PC-9 (cell line): ENCODE measurements at regions not wholly inside any gene's neighbourhood (a gene's known extent, or its start where the extent isn't known, plus 50 kb on each side); places are given as distances from the start of the nearest gene placed in this dataset.
A peak's percentile ranks its signal among the peaks of the same experiment; 100 is the strongest.
"Not testable (repeated sequence)": the region's sequence is repeated elsewhere in the genome, so short reads cannot be mapped to it uniquely, and the experiment has no call there.

Source experiments
- BruUV-seq: library from RNA; stranded (reverse); fragments of 400-500 nt; replicated peaks from 2 replicates; lab custom pipeline; 2021; lab: Mats Ljungman, UMichigan
- CTCF ChIA-PET: fragments of 300-600 bp; sonication (Branson Sonifier 250); formaldehyde crosslinking; loops from one replicate; lab custom pipeline; 2022; ENCODE audit warnings: antibody characterized with exemption; lab: Charles Lee
- POLR2A ChIA-PET: fragments of 300-600 bp; sonication (Branson Sonifier 250); formaldehyde crosslinking; loops from one replicate; lab custom pipeline; 2022; ENCODE audit warnings: antibody characterized with exemption; ENCODE audit not compliant: unreplicated experiment; lab: Charles Lee
- DNase-seq, 2 experiments: peaks; one replicate each; pipeline versions ENCODE4 v3.0.0 to v3.0.0-alpha.2; 2015 to 2022; ENCODE audit warnings: mixed read lengths in 1 of 2
- H2AFZ ChIP-seq: fragments of 200-600 bp; sonication (generic); 2 replicates; pipeline ENCODE4 v1.8.1; 2017; ENCODE audit warnings: antibody characterized with exemption
- H3F3A ChIP-seq: fragments of 200-600 bp; sonication (generic); 2 replicates; pipeline ENCODE4 v1.8.1; 2017; ENCODE audit warnings: antibody characterized with exemption, mild to moderate bottlenecking, low read depth; ENCODE audit not compliant: insufficient read depth
- H3K27ac ChIP-seq: fragments of 200-600 bp; sonication (generic); 2 replicates; pipeline ENCODE4 v1.6.1; 2016; ENCODE audit warnings: mixed run types
- H3K27me3 ChIP-seq: fragments of 200-600 bp; sonication (generic); 2 replicates; pipeline ENCODE4 v1.6.1; 2016; ENCODE audit warnings: low read depth, mixed run types; ENCODE audit not compliant: insufficient read depth
- H3K36me3 ChIP-seq: fragments of 200-600 bp; sonication (generic); 2 replicates; pipeline ENCODE4 v1.6.1; 2016; ENCODE audit warnings: low read depth, mixed run types
- H3K4me1 ChIP-seq: fragments of 200-600 bp; sonication (generic); replicated peaks from 2 replicates; pipeline ENCODE4 v1.6.1; 2016; ENCODE audit warnings: mixed run types; ENCODE audit not compliant: insufficient read depth
- H3K4me2 ChIP-seq: fragments of 200-600 bp; sonication (generic); 2 replicates; pipeline ENCODE4 v1.6.1; 2017; ENCODE audit warnings: mixed run types
- H3K4me3 ChIP-seq: fragments of 200-600 bp; sonication (generic); 2 replicates; pipeline ENCODE4 v1.6.1; 2016; ENCODE audit warnings: mixed run types
- H3K79me2 ChIP-seq: fragments of 200-600 bp; sonication (generic); 2 replicates; pipeline ENCODE4 v1.6.1; 2017; ENCODE audit warnings: low read depth, mixed run types
- H3K9me2 ChIP-seq: fragments of 200-600 bp; sonication (generic); 2 replicates; pipeline ENCODE4 v1.8.1; 2017; ENCODE audit warnings: mild to moderate bottlenecking; ENCODE audit not compliant: insufficient read depth
- H3K9me3 ChIP-seq: fragments of 200-600 bp; sonication (generic); 2 replicates; pipeline ENCODE4 v1.8.1; 2016; ENCODE audit warnings: low read depth; ENCODE audit not compliant: insufficient read depth
- H4K20me1 ChIP-seq: fragments of 200-600 bp; sonication (generic); 2 replicates; pipeline ENCODE4 v1.8.1; 2017; ENCODE audit not compliant: insufficient read depth
- CTCF ChIP-seq: fragments of 200-600 bp; sonication (generic); conservative IDR thresholded peaks from 2 replicates; pipeline ENCODE4 v1.6.1; 2017; ENCODE audit warnings: mixed run types, antibody characterized with exemption, mild to moderate bottlenecking, moderate library complexity
- EZH2 ChIP-seq: fragments of 200-600 bp; sonication (generic); IDR thresholded peaks from 2 replicates; pipeline ENCODE4 v1.8.0; 2017; ENCODE audit warnings: antibody characterized with exemption, low read depth
- intact Hi-C: fragments of 100-400 bp; cut with micrococcal nuclease; formaldehyde crosslinking; loops from one replicate; pipeline ENCODE4 v1.10.0; 2022; ENCODE audit not compliant: unreplicated experiment

GRCh38 chr2:228426502-228427216 is 245.2 kb upstream of the SPHKAP start:
- Histone ChIP-seq H3K27me3 (no peaks in the 10 kb centered on the region), H3K27ac (peak overlapping the region; percentile 73), H3K4me2 (peak overlapping the region; percentile 72), H2AFZ (peak overlapping the region; percentile 74), H3K36me3 (no peaks in the 10 kb centered on the region), H3K4me1 (peaks cover 7% of the 10 kb centered on the region; the same call in 1 of the 2 replicates), H3K9me2 (no peaks in the 10 kb centered on the region), H3F3A (no peaks in the 10 kb centered on the region), H3K9me3 (peaks cover 10% of the 10 kb centered on the region), H3K79me2 (no peaks in the 10 kb centered on the region), H3K4me3 (peak overlapping the region; percentile 51; the same call in 1 of the 2 replicates), H4K20me1 (no peaks in the 10 kb centered on the region)
- intact Hi-C loops, result no loop called here
- no TSS peak for BruUV-seq
- DNase-seq, result no peak
- CTCF ChIA-PET, result no interaction called here
- POLR2A ChIA-PET, result no interaction called here
- TF ChIP-seq CTCF (no peak), EZH2 (no peak)

- H4K20me1 ChIP-seq, H3F3A ChIP-seq, intact Hi-C loops, H3K4me1 ChIP-seq, H3K9me2 ChIP-seq, H3K27me3 ChIP-seq, POLR2A ChIA-PET, H3K79me2 ChIP-seq, BruUV-seq, H3K36me3 ChIP-seq: not testable (repeated sequence)
- CTCF ChIA-PET, result interaction anchor here (0.5 kb wide), 1 partner anchor 1734 kb away, joined by 4 read pairs; no protein-coding TSS in a partner anchor
- H2AFZ ChIP-seq, result peak overlapping the region; percentile 74
- H3K27ac ChIP-seq, result peak overlapping the region; percentile 73
- peaks cover 10% of the 10 kb centered on the region for H3K9me3 ChIP-seq
- H3K4me3 ChIP-seq, result peak overlapping the region; percentile 51; the same call in 1 of the 2 replicates
- DNase-seq, result peak; percentile 35 to 85
- H3K4me2 ChIP-seq, result peak overlapping the region; percentile 72
These were observed 244.0 kb upstream of the SPHKAP start for GRCh38 chr2:228425411-228426060.

GRCh38 chr2:228417956-228418355 is 236.5 kb upstream of the SPHKAP start:
- Histone ChIP-seq H3K9me2 (no peaks in the 10 kb centered on the region), H3K4me2 (peak overlapping the region; percentile 59), H3K79me2 (no peaks in the 10 kb centered on the region), H3K27ac (peak overlapping the region; percentile 59), H3F3A (0 out of 2 replicates have a peak, but pooled peaks cover 9% of the 10 kb centered on the region), H2AFZ (peak overlapping the region; percentile 50), H4K20me1 (no peaks in the 10 kb centered on the region), H3K9me3 (peaks cover 7% of the 10 kb centered on the region; the same call in 1 of the 2 replicates), H3K4me1 (peaks cover 15% of the 10 kb centered on the region), H3K27me3 (no peaks in the 10 kb centered on the region), H3K36me3 (no peaks in the 10 kb centered on the region), H3K4me3 (no peak overlapping the region)
- no peak for DNase-seq
- TF ChIP-seq CTCF, result no peak
- no peak for TF ChIP-seq EZH2
- no TSS peak for BruUV-seq
- POLR2A ChIA-PET, result interaction anchor here (0.7 kb wide), 1 partner anchor 143 kb away, joined by 3 read pairs; no protein-coding TSS in a partner anchor
- CTCF ChIA-PET, result no interaction called here
- intact Hi-C loops, result no loop called here
